Osteoblast (primary cell): ENCODE measurements at regions not wholly inside any gene's neighbourhood (a gene's known extent, or its start where the extent isn't known, plus 50 kb on each side); places are given as distances from the start of the nearest gene placed in this dataset.
"Not testable (repeated sequence)": the region's sequence is repeated elsewhere in the genome, so short reads cannot be mapped to it uniquely, and the experiment has no call there.

Experiments
- DNase-seq: peaks from one replicate; pipeline ENCODE4 v3.0.0; 2011; ENCODE audit warnings: low spot score, mixed read lengths; ENCODE audit not compliant: insufficient read length; ENCODE audit errors: missing footprints
- H2AFZ ChIP-seq: 2 replicates; pipeline ENCODE4 v1.6.0; 2011; ENCODE audit warnings: mild to moderate bottlenecking, low read length
- H3K27ac ChIP-seq: 2 replicates; pipeline ENCODE4 v1.5.1; 2011; ENCODE audit warnings: mild to moderate bottlenecking, low read depth, low read length, moderate library complexity
- H3K27me3 ChIP-seq: 2 replicates; pipeline ENCODE4 v1.6.0; 2012; ENCODE audit warnings: mild to moderate bottlenecking, control low read depth, inconsistent platforms, low read length, moderate library complexity; ENCODE audit not compliant: insufficient read depth
- H3K36me3 ChIP-seq: 2 replicates; pipeline ENCODE4 v1.5.1; 2011; ENCODE audit warnings: mild to moderate bottlenecking, low read length, control low read depth, moderate library complexity; ENCODE audit not compliant: insufficient read depth
- H3K4me1 ChIP-seq: 2 replicates; pipeline ENCODE4 v1.5.1; 2011; ENCODE audit warnings: mild to moderate bottlenecking, low read length, control low read depth, moderate library complexity; ENCODE audit not compliant: insufficient read depth
- H3K4me2 ChIP-seq: 2 replicates; pipeline ENCODE4 v1.6.0; 2011; ENCODE audit warnings: mild to moderate bottlenecking, low read length; ENCODE audit not compliant: insufficient read depth
- H3K4me3 ChIP-seq: fragments of 200-600 bp; sonication (generic); 3 replicates; pipeline ENCODE4 v1.5.1; 2012; ENCODE audit warnings: mild to moderate bottlenecking, low read length, inconsistent platforms; ENCODE audit not compliant: insufficient read depth
- H3K79me2 ChIP-seq: 2 replicates; pipeline ENCODE4 v1.6.0; 2012; ENCODE audit warnings: mild to moderate bottlenecking, low read length, control low read depth, inconsistent platforms; ENCODE audit not compliant: insufficient read depth
- H3K9me3 ChIP-seq: 2 replicates; pipeline ENCODE4 v1.5.1; 2011; ENCODE audit warnings: low read depth, low read length, control low read depth
- H4K20me1 ChIP-seq: 2 replicates; pipeline ENCODE4 v1.6.0; 2012; ENCODE audit warnings: mild to moderate bottlenecking, low read length, control low read depth; ENCODE audit not compliant: insufficient read depth
- CTCF ChIP-seq: IDR thresholded peaks from 2 replicates; pipeline ENCODE4 v1.5.1; 2011; ENCODE audit warnings: mild to moderate bottlenecking, low read depth, low read length, moderate library complexity; ENCODE audit errors: extremely low read depth

- Histone ChIP-seq H3K27me3 (no peaks in the 10 kb centered on the region), H4K20me1 (no peaks in the 10 kb centered on the region), H2AFZ (no peak overlapping the region), H3K9me3 (no peaks in the 10 kb centered on the region), H3K4me3 (no peak overlapping the region), H3K27ac (no peak overlapping the region), H3K36me3 (no peaks in the 10 kb centered on the region), H3K79me2 (no peaks in the 10 kb centered on the region), H3K4me1 (no peaks in the 10 kb centered on the region), H3K4me2 (no peak overlapping the region)
- no peak for TF ChIP-seq CTCF
- no peak for DNase-seq
These were observed 712.0 kb downstream of the TFAP2A start for GRCh38 chr6:9702914-9703313.

GRCh38 chr6:9699888-9700287, 715.0 kb downstream of the TFAP2A start:
- DNase-seq: no peak
- no peaks in the 10 kb centered on the region for H3K9me3 ChIP-seq

GRCh38 chr6:9697263-9697931, 717.5 kb downstream of the TFAP2A start:
- Histone ChIP-seq H3K9me3 (no peaks in the 10 kb centered on the region), H3K36me3 (no peaks in the 10 kb centered on the region), H3K4me1 (no peaks in the 10 kb centered on the region), H4K20me1 (no peaks in the 10 kb centered on the region), H3K27ac (no peak overlapping the region), H2AFZ (no peak overlapping the region), H3K79me2 (no peaks in the 10 kb centered on the region), H3K4me3 (no peak overlapping the region), H3K4me2 (no peak overlapping the region), H3K27me3 (no peaks in the 10 kb centered on the region)
- no peak for TF ChIP-seq CTCF
- no peak for DNase-seq

More at GRCh38 chr6:9699888-9700287, 715.0 kb downstream of the TFAP2A start:
- Histone ChIP-seq H3K36me3 (no peaks in the 10 kb centered on the region), H3K27me3 (no peaks in the 10 kb centered on the region), H3K79me2 (no peaks in the 10 kb centered on the region), H2AFZ (no peak overlapping the region), H3K27ac (no peak overlapping the region), H3K4me1 (no peaks in the 10 kb centered on the region), H3K4me3 (no peak overlapping the region), H3K4me2 (no peak overlapping the region), H4K20me1 (no peaks in the 10 kb centered on the region)
- no peak for TF ChIP-seq CTCF

- H4K20me1 ChIP-seq: no peaks in the 10 kb centered on the region
- TF ChIP-seq CTCF: no peak
- no peak for DNase-seq
- no peak overlapping the region for H2AFZ ChIP-seq
- H3K36me3 ChIP-seq: no peaks in the 10 kb centered on the region
- H3K9me3 ChIP-seq: no peaks in the 10 kb centered on the region
- no peak overlapping the region for H3K4me2 ChIP-seq
- H3K27ac ChIP-seq: no peak overlapping the region
- H3K79me2 ChIP-seq: no peaks in the 10 kb centered on the region
- H3K4me1 ChIP-seq: no peaks in the 10 kb centered on the region
- H3K4me3 ChIP-seq: no peak overlapping the region
- H3K27me3 ChIP-seq: no peaks in the 10 kb centered on the region
These were observed 724.5 kb downstream of the TFAP2A start for GRCh38 chr6:9690388-9690787.

- H2AFZ ChIP-seq, H3K36me3 ChIP-seq, H4K20me1 ChIP-seq, H3K4me3 ChIP-seq, H3K9me3 ChIP-seq, H3K27me3 ChIP-seq, H3K79me2 ChIP-seq, DNase-seq, H3K4me1 ChIP-seq, H3K27ac ChIP-seq, H3K4me2 ChIP-seq: not testable (repeated sequence)
These were observed 734.1 kb downstream of the TFAP2A start for GRCh38 chr6:9680727-9681126.
